WTC11 (cell line): ENCODE measurements at regions not wholly inside any gene's neighbourhood (a gene's known extent, or its start where the extent isn't known, plus 50 kb on each side); places are given as distances from the start of the nearest gene placed in this dataset.

Experiments
- CTCF ChIP-seq: fragments of 200-600 bp; IDR thresholded peaks from 2 replicates; pipeline ENCODE4 v1.8.0; 2022; ENCODE audit warnings: antibody characterized with exemption
- ELF4 ChIP-seq: sonication (generic); formaldehyde crosslinking; IDR thresholded peaks from 2 replicates; pipeline ENCODE4 v1.8.1; 2022; ENCODE audit warnings: low read depth, mild to moderate bottlenecking, moderate library complexity, missing genetic modification reagents
- HMGXB4 ChIP-seq: sonication (generic); formaldehyde crosslinking; IDR thresholded peaks from 2 replicates; pipeline ENCODE4 v1.8.1; 2023; ENCODE audit warnings: mild to moderate bottlenecking, moderate library complexity, missing genetic modification reagents
- KAT7 ChIP-seq: sonication (generic); formaldehyde crosslinking; IDR thresholded peaks from 2 replicates; pipeline ENCODE4 v1.8.1; 2023; ENCODE audit warnings: missing genetic modification reagents, mild to moderate bottlenecking, borderline replicate concordance
- PRDM15 ChIP-seq: sonication (generic); formaldehyde crosslinking; IDR thresholded peaks from 2 replicates; pipeline ENCODE4 v1.8.0; 2022; ENCODE audit warnings: missing genetic modification reagents
- PREB ChIP-seq: sonication (generic); formaldehyde crosslinking; IDR thresholded peaks from 2 replicates; pipeline ENCODE4 v1.8.1; 2022; ENCODE audit warnings: mild to moderate bottlenecking, missing genetic modification reagents, moderate library complexity, borderline replicate concordance
- STAT6 ChIP-seq: sonication (generic); formaldehyde crosslinking; conservative IDR thresholded peaks from 2 replicates; pipeline ENCODE4 v1.8.1; 2023; ENCODE audit warnings: mild to moderate bottlenecking, low read depth, missing genetic modification reagents, moderate library complexity

GRCh38 chr18:45191795-45192194 lies 423.5 kb upstream of the SLC14A2 start:
- TF ChIP-seq CTCF: no peak
- no peak for TF ChIP-seq ELF4 (CRISPR knock-in tag)
- no peak for TF ChIP-seq HMGXB4 (CRISPR knock-in tag)
- TF ChIP-seq STAT6 (CRISPR knock-in tag): no peak
- TF ChIP-seq PREB (CRISPR knock-in tag): no peak
- TF ChIP-seq PRDM15: no peak
- TF ChIP-seq KAT7 (CRISPR knock-in tag): no peak
